Astrocyte of the spinal cord (primary cell): ENCODE measurements at regions not wholly inside any gene's neighbourhood (a gene's known extent, or its start where the extent isn't known, plus 50 kb on each side); places are given as distances from the start of the nearest gene placed in this dataset.

Experiments used
- DNase-seq: peaks from one replicate; pipeline ENCODE4 v3.0.0; 2011; ENCODE audit warnings: low read depth, low spot score
- H3K4me3 ChIP-seq: 2 replicates; pipeline ENCODE4 v1.5.1; 2011; ENCODE audit warnings: low read depth, mild to moderate bottlenecking, low read length, moderate library complexity
- CTCF ChIP-seq: IDR thresholded peaks from 2 replicates; pipeline ENCODE4 v1.5.1; 2012; ENCODE audit warnings: low read depth, mild to moderate bottlenecking, low read length, inconsistent platforms
- in situ Hi-C: cut with HindIII; loops from 2 replicates; pipeline ENCODE4 v1.10.0; 2017; ENCODE audit warnings: low sequenced_read_pairs

GRCh38 chr16:87003414-87003755 is 313.8 kb downstream of the C16orf95 start:
- peak; percentile 18 for DNase-seq
- in situ Hi-C loops = no loop called here
- no peak for TF ChIP-seq CTCF

GRCh38 chr16:87006021-87006420 is 311.2 kb downstream of the C16orf95 start:
- in situ Hi-C loops = no loop called here
- no peak for TF ChIP-seq CTCF
- no peak overlapping the region for H3K4me3 ChIP-seq
- no peak for DNase-seq

More at GRCh38 chr16:87003414-87003755, 313.8 kb downstream of the C16orf95 start:
- H3K4me3 ChIP-seq = no peak overlapping the region

GRCh38 chr16:87006789-87007745 is 310.1 kb downstream of the C16orf95 start:
- in situ Hi-C loops = no loop called here
- H3K4me3 ChIP-seq = no peak overlapping the region
- no peak for DNase-seq
- TF ChIP-seq CTCF = no peak

GRCh38 chr16:87007907-87008306 is 309.3 kb downstream of the C16orf95 start:
- no peak for DNase-seq
- TF ChIP-seq CTCF = no peak
- in situ Hi-C loops = no loop called here
- H3K4me3 ChIP-seq = no peak overlapping the region

GRCh38 chr16:87008664-87009063 is 308.5 kb downstream of the C16orf95 start:
- DNase-seq = no peak
- no peak overlapping the region for H3K4me3 ChIP-seq
- TF ChIP-seq CTCF = no peak
- in situ Hi-C loops = no loop called here

- no peak for DNase-seq
- no peak for TF ChIP-seq CTCF
- H3K4me3 ChIP-seq = no peak overlapping the region
- in situ Hi-C loops = no loop called here
These were observed 303.9 kb downstream of the C16orf95 start for GRCh38 chr16:87012954-87013938.
